RPMI8226 (cell line): ENCODE measurements at regions not wholly inside any gene's neighbourhood (a gene's known extent, or its start where the extent isn't known, plus 50 kb on each side); places are given as distances from the start of the nearest gene placed in this dataset.

ENCODE experiments used
- DNase-seq: peaks from one replicate; pipeline ENCODE4 v3.0.0-alpha.2; 2015

DNA sequence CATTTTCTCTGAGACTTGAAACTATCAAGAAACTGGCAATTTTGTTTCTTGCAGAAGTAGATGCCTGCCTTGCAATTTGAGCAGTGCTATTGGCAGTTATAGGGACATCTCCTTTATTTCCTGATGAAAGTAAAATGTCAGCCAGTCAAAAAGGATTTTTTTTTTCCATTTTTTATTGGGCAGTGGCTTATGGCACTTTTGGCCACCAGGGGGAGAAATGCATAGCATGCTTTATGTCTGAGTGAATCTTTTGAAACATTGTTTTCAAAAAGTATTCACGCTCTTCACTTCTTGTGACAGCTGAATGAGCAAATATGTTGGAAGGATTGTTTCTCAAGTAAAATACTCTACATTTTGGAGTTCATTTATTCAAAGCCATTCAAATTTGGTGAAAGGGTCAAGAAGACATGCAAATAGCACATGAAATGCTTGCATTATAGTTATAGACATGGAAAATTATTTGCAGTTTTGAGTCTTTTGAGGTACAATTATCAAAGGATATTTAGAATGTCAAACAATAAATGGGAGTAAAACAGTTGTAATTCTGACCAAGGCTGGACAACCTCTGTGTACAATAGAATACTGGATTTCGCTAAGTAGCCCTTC, 491.0 kb downstream of the CDH2 start:
- peak; percentile 58 for DNase-seq

DNA sequence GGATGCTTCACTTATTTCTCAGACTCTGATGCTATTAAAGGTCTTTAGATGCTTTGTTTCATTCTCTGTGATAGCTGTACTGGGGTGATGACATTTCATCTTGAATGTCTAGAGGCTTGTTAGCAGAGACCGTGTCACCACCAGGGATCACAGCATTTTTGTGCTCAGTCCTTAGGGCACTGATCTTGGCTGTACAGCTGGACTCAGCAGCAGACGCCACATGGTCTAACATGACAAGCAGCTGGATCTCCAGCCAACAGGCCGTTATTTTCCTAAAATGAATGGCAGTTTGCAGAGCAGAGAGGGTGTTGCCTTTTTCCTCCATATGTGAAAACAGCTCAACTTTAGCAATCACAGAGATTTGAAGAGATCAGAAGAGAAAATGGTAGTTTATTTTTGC, 491.8 kb downstream of the CDH2 start:
- no peak for DNase-seq

DNA sequence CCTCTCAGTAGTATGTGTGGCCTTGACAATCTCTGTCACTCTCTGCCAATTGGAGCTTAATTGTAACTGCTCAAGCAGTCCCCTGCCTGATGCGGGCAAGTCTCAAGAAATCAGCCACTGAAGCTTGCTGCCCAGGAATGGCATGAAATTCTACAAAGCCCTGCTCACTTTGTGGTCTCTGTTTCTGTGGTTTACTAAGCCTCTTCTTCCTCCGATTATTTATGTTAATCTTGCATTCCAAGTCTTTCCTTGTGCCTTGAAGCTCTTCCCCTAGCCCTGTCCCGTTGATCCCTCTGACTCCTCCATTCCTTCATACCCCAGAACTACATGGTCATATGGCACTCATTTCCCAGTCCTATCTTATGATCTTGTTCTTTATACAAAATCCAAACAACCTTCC, 489.3 kb upstream of the CHST9 start:
- no peak for DNase-seq

DNA sequence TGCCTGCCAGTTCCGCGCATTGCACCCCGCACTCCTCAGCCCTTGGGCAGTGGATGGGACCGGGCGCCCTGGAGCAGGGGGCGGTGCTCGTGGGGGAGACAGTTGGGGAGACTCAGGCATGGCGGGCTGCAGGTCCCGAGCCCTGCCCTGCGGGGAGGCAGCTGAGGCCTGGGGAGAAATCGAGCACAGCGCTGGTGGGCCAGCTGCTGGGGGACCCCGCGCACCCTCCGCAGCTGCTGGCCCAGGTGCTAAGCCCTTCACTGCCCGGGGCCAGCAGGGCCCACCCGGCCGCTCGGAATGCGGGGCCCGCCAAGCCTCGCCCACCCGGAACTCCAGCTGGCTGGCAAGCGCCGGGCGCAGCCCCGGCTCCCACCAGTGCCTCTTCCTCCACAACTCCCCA, 488.8 kb upstream of the CHST9 start:
- DNase-seq, result no peak

DNA sequence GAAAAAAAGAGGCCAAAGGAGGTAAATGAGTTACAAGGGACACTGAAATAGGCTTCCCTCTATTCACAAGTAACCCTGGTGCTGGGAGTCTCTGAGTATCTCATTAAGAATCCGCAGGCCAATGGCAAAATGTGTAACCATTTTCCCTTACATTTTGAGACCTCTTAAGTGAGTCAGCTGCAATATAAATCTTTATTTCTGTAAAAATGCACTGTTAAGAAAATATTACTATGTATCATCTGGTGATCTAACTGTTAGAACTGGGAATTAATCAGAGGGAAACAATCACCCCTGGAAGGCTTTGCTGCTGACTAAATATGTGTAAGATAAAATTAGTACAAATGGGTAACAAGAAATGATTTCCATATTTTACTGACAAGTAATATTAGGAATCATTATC, 483.1 kb upstream of the CHST9 start:
- no peak for DNase-seq

DNA sequence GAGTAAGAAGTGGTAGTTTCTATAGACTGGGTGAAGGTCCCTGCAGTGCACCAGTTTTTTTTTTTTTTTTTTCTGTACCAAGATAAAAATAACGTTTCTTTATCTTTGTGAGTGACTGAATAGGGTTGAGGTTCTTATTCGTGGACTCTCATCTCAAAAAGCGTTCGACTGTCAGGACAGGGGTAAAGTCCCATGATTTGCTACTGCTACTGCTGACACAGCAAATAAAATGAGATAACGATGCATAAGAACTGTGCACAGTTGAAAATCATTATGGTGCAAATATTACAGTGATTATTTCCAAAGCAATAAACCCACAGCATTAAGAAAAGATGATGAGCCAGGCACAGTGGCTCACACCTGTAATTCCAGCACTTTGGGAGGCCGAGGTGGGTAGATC, 482.0 kb upstream of the CHST9 start:
- no peak for DNase-seq

DNA sequence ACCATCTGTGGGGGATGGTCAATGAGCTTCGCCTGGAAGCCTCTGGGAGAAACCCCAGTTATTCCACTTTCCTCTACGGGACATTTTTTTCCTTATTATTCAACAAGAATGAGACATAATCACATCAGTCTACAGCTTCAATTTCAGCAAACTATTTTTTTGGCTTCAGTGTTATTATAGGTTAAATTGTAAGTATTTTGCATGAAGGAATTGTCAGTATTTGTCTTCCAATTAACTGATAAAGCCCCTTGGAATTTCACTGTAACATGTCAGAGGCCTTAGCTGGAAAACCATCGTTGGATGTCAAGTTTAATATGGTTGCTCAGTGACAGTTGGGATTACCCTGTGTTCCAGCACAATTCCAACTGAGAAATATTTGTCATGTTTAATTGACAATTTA, 480.9 kb upstream of the CHST9 start:
- no peak for DNase-seq

DNA sequence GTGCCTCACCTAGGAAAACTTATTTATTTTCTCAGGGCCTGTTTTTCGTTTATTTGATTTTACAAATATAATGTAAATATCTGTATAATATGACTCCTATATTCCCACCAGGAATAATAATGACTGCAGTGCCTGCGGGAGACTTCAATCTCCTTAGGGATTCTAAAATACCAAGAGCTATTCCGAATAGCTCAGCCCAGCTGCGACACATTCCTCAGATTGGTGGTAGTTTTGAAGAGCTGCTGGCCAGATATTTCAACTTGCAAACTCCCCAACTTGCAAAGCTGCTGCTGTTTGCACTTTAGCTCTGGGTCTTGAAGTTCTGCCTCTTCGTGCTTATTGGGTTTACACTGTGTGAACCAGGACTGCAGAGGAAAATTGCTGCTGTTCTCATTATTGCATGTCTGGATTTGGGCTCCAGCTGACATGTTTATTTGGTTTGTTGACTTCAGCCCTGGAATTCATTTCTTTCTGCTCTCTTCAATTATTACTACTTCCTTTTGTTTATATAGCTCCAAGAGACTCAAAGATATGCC, 480.2 kb upstream of the CHST9 start:
- no peak for DNase-seq

DNA sequence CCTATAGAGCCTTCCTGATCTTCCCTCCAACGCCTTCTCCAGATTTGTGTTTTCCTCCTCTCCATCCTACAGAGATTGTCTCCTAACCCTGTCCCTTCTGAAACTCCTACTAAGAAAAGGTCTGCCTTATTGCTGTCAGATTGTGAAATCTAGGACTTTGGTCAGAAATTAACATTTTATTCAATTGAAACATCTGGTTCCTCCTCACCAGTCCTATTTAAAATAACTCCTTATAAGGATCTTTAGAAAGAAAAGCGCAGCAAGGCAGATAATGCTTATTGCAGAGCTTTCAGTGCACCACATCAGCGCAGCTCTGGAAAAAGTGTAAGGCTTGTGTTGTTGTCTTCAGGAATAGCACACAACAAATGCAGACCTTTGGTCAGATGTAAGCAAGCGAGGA, 477.8 kb upstream of the CHST9 start:
- no peak for DNase-seq

DNA sequence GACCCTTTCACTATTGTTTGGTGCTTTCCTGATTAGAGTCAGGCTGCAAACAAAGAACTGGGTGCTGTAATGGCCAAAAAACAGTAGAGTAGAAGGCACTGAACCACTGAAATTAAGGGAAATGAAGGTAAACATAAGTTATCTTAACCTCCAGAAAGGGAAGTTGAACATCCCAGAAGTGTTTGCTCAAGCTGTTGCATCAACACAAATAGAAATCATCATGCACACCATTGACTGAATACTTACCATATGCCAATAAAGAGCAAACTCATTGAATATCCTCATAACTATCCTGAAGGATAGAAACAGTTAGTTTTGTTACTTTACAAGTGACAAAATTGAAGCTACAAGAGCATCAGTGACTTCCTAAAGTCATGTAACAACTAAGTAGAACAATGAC, 477.4 kb upstream of the CHST9 start:
- DNase-seq, result no peak

DNA sequence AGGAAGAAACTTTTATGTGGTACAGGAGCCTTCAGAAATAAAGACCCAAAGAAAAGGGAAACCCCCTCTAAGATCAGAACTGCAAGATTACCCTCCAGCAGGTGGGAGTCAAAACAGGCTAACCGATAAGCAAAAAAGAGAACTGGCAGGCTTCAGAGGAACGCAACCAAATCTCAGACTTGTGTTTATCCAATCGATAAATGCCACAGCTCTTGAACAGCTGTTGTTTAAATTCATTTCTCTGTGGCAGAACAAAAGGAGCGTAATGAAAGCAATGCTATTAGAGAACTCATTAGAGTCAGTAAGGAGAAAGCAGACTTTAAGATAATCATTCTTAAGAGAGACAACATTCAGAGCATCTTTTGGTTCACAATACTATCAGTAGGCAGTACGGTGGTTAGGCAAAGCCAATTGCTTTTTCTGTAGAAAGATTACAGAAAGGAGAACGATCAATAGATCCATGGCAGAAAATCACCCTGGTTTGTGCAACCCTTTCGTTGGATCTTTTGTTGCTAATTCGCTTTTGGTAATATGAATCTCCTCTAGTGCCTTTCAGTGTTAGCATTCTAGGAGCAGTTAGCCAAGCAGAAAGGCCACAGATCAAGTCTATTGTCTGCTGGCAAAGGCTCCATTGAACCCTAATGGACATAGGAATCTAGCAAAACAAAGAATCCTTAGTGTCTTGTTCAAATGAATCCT, 476.4 kb upstream of the CHST9 start:
- DNase-seq, result no peak

DNA sequence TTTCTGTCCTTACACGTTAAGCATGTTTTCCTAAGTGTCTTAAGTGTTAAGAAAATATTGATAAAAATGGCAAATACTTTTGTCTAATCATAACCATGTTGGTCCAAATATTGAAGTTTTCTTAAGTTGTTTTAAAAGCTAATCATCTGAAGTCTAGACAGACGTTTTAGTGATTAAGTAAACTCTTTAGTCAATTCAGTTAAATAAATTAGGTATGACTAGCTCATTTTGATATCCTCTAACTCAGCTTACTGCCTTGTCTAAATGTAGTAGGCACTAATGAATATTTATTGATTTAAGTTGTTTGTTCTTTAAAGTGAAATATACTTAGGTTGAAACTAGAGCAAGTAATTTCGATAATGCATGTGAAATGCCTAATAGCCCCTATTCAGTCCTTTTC, 471.8 kb upstream of the CHST9 start:
- no peak for DNase-seq

DNA sequence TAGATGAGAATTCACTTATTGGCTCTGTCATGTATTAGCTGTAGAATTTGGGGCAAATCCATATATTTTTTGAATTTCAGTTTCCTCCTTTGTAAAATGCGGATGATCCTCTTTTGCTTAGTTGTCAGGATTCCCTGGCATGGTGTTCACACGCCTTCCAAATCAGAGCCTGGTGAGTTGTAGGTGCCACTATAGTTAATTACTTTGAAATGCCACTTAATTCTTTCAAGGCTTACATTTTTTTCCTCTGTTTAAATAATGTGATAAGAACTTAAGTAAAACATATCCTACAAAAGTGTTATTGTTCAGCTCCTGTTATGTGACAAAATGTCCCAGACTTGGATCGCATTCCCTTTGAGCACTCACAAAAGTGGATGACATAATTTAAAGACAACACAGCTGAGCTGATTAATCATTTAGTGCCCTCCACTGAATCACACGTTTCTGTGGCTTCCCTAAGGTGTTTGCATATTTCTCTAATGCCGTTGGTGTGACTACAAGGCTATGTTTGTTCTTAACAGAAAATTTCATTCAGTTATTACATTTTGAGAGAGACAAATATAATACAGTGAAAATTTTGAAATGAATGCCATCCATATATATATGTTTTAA, 471.2 kb upstream of the CHST9 start:
- no peak for DNase-seq

DNA sequence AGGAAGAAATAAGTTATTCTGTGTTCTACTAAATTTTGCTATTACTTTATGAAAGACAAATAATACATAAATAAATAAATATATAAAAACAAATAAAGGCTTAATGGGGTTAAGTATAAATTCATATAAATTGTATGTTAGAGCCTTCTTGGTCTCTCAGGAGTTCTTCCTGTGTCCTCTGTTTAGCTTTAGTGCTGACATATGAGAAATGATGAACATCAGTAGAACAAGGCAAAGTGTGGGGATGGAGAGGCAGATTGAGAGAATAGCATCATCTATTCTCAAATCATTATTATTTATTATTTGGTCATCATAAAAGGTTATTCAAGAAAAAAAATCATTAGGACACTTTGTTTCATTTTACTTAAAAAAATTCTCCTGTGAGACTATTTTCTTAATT, 468.1 kb upstream of the CHST9 start:
- DNase-seq, result no peak

DNA sequence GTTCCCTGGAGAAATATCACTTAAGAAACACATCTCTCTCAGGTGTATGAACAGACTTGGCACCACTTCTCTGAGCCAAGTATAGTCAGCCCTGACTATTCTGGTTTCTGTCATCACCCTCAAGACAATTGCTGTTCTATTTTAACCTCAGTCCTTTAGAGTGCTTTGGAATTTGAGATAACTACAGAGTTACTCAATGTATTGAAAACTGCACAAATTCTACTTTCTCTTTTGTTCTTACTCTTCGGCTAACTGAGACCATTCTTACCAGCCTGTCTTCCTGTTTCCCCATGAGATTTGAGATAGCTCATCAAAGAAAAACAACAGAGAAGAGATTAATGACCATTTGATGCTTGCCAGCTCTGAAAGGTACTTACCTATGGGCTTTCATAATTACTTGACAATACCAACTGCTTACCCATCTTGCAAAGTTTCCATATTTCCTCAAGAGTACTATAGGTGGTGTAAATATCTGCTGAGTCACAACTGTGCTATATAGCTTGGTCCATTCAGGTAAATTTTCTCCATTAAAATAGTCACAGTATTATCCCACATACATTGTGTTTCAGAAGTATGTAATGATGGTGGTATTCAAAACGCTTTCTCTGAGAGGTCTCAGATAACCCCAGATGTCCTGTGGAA, 467.5 kb upstream of the CHST9 start:
- DNase-seq, result no peak

DNA sequence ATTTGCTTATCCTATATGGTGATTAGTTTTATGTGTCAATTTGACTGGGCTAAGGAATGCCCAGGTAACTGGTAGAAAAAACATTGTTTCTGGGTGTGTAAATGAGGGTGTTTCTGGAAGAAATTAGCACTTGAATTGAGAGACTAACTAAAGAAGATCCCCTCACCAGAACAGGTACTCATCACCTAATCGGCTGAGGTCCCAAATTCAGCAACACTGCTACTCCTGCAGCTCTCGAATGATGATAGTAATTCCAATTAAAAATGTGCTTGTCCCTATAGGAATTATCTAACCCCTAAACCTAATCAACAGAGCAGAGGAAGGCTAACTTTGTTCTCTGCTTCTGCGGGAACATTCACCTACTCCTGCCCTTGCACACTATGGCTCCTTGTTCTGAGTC, 464.5 kb upstream of the CHST9 start:
- no peak for DNase-seq

DNA sequence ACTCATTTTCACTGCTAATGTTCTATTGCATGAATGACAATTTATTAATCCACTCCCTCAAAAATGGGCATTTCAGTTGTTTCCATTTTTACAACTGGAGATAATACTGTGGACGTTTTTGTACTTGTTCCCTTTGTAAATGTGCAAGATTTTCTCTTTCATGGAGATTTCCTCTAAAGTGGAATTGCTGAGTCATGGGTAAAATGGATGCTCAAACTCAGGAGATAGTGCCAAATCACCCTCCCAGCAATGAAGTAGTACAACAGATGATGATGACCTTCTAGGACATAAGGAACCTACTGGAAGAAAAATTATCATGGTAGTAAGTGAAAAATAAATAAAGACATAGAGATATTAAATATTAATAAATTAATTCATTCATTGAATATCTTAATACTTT, 460.8 kb upstream of the CHST9 start:
- no peak for DNase-seq

DNA sequence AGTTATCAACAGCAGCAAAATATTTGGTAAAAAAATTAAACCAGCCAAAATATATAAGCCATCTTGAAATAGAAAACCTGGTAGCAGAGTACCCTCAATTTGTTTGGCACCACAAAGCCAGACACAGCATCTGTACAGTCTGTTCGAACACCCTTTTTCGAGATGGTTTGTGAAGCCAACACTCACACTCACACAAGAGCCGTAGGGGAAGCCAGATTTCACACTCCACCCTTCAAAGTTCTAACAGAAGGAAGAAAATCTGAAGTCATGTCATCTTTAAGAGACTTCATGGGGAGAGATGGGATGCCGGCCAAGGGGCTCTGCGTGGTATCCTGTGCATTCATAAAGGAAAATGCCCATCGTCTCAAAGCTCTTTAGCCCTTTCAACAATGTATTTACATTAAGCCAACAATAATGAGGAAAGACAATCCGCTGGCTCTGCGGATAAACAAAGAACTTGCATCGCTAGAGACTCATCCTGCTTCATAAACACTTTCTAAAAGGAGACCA, 451.5 kb upstream of the CHST9 start:
- DNase-seq, result no peak

DNA sequence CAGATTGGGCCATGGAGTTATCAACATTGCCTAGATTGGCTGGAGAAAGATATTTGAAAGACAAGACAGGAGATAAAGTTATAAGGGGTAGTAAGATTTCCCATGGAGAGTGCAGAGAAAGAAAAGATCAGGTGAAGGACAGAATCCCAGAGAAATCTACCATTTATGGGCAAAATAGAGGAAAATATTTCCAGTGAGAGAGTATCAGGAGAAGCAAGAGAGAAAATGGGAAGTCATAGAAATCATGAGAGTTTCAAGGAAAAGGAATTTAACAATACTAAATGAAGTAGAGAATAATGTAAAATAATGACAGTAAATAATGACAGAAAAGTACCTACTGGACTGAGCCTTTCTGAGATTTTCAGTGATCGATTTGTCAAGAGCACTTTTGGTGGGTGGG, 447.6 kb upstream of the CHST9 start:
- DNase-seq, result no peak

DNA sequence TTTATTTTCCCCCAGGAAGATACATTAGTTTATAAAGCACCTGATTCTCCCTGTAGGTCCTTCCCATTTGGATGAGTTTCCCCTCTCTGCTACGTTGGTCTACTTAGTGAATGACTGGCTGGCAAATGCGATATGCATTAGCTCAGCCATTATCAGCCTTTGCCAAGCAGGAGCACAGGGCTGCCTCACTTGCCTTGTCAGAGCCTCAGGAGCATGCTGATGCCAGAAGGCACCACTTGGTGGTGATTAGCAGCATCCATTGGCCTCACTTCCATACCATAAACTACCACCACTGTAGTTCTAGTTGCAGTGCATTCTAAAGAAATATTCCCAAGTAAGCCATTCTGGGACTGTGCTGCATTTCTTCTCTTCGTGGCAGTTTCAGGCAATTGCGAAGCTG, 442.8 kb upstream of the CHST9 start:
- no peak for DNase-seq

DNA sequence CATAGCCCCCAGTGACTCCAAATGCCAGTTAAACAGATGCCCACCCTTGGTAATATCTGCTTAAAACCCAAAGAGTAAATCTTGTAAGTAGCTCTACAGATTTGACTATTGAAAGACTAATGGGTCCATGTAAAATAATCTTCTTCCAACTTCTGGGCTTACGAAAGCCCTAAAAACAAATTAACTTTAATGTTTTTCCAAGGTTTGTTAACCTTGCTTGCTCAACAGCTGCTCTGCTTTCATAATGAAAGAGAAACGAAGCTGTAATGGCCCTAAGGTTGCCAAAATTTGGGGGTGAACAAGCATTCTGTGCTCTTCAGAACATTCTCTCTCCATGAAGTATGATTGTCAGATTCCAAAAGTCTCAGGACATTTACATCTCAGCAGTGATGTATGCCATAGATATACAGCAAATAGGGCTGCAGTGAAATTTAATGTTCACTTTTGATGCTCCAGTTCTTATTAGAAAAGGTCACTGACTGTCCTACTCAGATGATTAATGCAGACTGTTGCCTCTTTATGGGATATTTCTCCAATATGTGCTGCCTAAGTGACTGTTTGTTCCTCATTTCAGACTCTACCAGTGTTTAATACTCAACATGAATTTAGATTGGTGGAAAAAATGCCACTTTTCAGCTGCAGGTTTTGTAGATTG, 436.3 kb upstream of the CHST9 start:
- no peak for DNase-seq

DNA sequence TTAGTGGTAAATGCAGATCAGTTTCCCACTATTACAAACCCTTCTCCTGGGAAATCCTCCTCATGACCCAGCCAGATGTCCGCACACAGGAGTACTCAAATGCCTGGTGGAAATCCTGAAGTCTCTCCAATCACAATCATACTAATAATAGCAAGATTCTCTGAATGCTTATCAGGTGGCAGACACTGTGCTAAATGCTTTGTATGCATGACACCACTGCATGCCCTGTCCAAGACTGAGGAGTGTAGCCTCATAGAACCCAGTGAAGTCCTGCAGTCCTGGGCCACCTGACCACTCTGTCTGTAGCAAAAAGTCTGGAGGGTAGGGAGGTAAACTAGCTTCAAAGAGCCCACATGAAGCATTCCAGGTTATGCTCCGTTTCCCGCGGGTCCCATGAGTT, 434.8 kb upstream of the CHST9 start:
- no peak for DNase-seq

DNA sequence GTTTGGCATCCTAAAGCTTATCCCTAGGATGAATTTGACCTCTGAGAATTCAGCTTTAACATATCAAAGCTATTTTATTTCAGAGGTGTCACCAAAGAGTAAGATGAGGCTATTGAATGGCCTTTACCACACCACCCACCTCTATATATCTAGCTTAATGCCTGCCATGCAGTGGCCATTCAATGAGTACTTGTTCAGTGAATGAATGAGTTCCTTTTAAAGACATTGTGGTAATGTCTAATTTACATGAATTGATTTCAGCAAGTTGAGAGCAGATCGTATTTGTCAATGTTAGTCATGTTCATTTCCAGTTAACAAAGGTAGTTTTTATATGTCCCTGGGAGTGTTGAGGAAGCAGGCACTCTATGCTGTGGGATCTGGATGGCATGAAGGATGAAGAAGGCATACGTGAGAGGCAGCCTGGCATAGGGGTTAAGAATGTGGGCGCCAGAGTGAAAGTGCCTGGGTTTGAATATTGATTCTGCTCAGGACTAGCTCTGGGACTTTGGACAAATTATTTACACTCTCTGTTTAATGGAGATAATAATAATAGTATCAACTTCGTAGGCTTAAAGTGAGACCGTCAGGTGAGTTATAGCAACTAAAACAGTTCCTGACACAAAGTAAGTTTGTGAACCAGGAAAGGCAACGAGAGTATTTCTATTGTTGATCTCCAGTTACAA, 434.1 kb upstream of the CHST9 start:
- no peak for DNase-seq
